DMS114 treated with DMSO at 0.1 percent for 48 hours (cell line): ENCODE measurements at regions not wholly inside any gene's neighbourhood (a gene's known extent, or its start where the extent isn't known, plus 50 kb on each side); places are given as distances from the start of the nearest gene placed in this dataset.
"Not testable (repeated sequence)": the region's sequence is repeated elsewhere in the genome, so short reads cannot be mapped to it uniquely, and the experiment has no call there.

Source experiments
- DNase-seq: peaks from one replicate; lab custom pipeline; 2025; ENCODE audit not compliant: unreplicated experiment; lab: John Stamatoyannopoulos, UW

GRCh38 chr5:158522776-158523175, 576.9 kb downstream of the EBF1 start:
- no peak for DNase-seq

GRCh38 chr5:158521995-158522394, 577.7 kb downstream of the EBF1 start:
- no peak for DNase-seq

- DNase-seq, result no peak
These were observed 580.2 kb downstream of the EBF1 start for GRCh38 chr5:158519433-158520021.

GRCh38 chr5:158516521-158516920, 583.2 kb downstream of the EBF1 start:
- DNase-seq, result no peak

- DNase-seq, result no peak
These were observed 584.7 kb downstream of the EBF1 start for GRCh38 chr5:158514986-158515359.

GRCh38 chr5:158514319-158514985, 585.3 kb downstream of the EBF1 start:
- DNase-seq, result no peak

- no peak for DNase-seq
These were observed 586.0 kb downstream of the EBF1 start for GRCh38 chr5:158513490-158514318.

GRCh38 chr5:158511454-158511853, 588.3 kb downstream of the EBF1 start:
- DNase-seq, result no peak

GRCh38 chr5:158510479-158510878, 589.2 kb downstream of the EBF1 start:
- no peak for DNase-seq

GRCh38 chr5:158506648-158507047, 593.1 kb downstream of the EBF1 start:
- no peak for DNase-seq

GRCh38 chr5:158502686-158503085, 597.0 kb downstream of the EBF1 start:
- DNase-seq, result no peak

GRCh38 chr5:158499892-158500418, 599.8 kb downstream of the EBF1 start:
- DNase-seq, result no peak

GRCh38 chr5:158499075-158499891, 600.4 kb downstream of the EBF1 start:
- DNase-seq, result no peak

- no peak for DNase-seq
These were observed 603.1 kb downstream of the EBF1 start for GRCh38 chr5:158496624-158497023.

GRCh38 chr5:158494541-158494940, 605.2 kb downstream of the EBF1 start:
- DNase-seq, result no peak

- not testable (repeated sequence) for DNase-seq
These were observed 605.7 kb downstream of the EBF1 start for GRCh38 chr5:158494044-158494443.

- no peak for DNase-seq
These were observed 606.9 kb downstream of the EBF1 start for GRCh38 chr5:158492841-158493242.

- DNase-seq, result no peak
These were observed 607.6 kb downstream of the EBF1 start for GRCh38 chr5:158492136-158492535.

- DNase-seq, result no peak
These were observed 612.1 kb downstream of the EBF1 start for GRCh38 chr5:158487664-158488063.

GRCh38 chr5:158487156-158487555, 612.6 kb downstream of the EBF1 start:
- no peak for DNase-seq

- no peak for DNase-seq
These were observed 613.1 kb downstream of the EBF1 start for GRCh38 chr5:158486566-158486965.
